HCT116 (cell line): ENCODE measurements at regions not wholly inside any gene's neighbourhood (a gene's known extent, or its start where the extent isn't known, plus 50 kb on each side); places are given as distances from the start of the nearest gene placed in this dataset.

Source experiments
- ATAC-seq: fragments of 200-7000 bp; cut with Tn5 transposase; 2 replicates; pipeline ENCODE4 v1.9.1; 2020; ENCODE audit warnings: mild to moderate bottlenecking, moderate library complexity
- BruUV-seq: library from RNA; stranded (reverse); fragments of 400-500 nt; replicated peaks from 2 replicates; lab custom pipeline; 2021; lab: Mats Ljungman, UMichigan
- CTCF ChIA-PET: fragments of 300-600 bp; sonication (Branson Sonifier 250); formaldehyde crosslinking; loops from one replicate; lab custom pipeline; 2021; ENCODE audit warnings: antibody characterized with exemption; lab: Charles Lee
- POLR2A ChIA-PET: fragments of 300-600, 350-600 bp; sonication (Branson Sonifier 250); formaldehyde crosslinking; loops from one replicate; lab custom pipeline; 2021; ENCODE audit warnings: antibody characterized with exemption; lab: Charles Lee
- RAD21 ChIA-PET, 2 experiments: fragments of 300-600 bp; sonication (Branson Sonifier 250); formaldehyde crosslinking; loops; one replicate each; lab custom pipeline; 2023; ENCODE audit warnings: low total read pairs in 2 of 2; ENCODE audit not compliant: uncharacterized antibody in 2 of 2, unreplicated experiment in 2 of 2, low non-redundant PET in 1 of 2; lab: Charles Lee
- DNase-seq: peaks from one replicate; pipeline ENCODE4 v3.0.0-alpha.2; 2010; ENCODE audit warnings: low read depth, low spot score
- H2AFZ ChIP-seq: fragments of 200-600 bp; shearing (Covaris generic), sonication (generic); 2 replicates; pipeline ENCODE4 v1.6.1; 2017; ENCODE audit warnings: low read depth, mixed run types, mixed read lengths, antibody characterized with exemption, low read length; ENCODE audit not compliant: poor library complexity, severe bottlenecking
- H3K27ac ChIP-seq: 2 replicates; pipeline ENCODE4 v1.5.1; 2012; ENCODE audit warnings: low read depth, low read length
- H3K27me3 ChIP-seq: fragments of 200-600 bp; sonication (generic); 2 replicates; pipeline ENCODE4 v1.6.1; 2016; ENCODE audit warnings: mixed run types, low read length, mixed read lengths; ENCODE audit not compliant: insufficient read depth
- H3K36me3 ChIP-seq, 2 experiments: fragments of 200-500 bp in 1 of 2; fragments of 200-600 bp in 1 of 2; sonication (Bioruptor generic) in 1 of 2; sonication (generic) in 1 of 2; 2 replicates each; pipeline versions ENCODE4 v1.5.1 to v1.6.1; 2014 to 2016; ENCODE audit warnings: low read length in 2 of 2, inconsistent platforms in 1 of 2, mixed read lengths in 1 of 2, mixed run types in 1 of 2; ENCODE audit not compliant: insufficient read depth in 2 of 2, control insufficient read depth in 1 of 2
- H3K4me1 ChIP-seq, 2 experiments: fragments of 200-600 bp in 1 of 2; sonication (generic) in 1 of 2; 2 replicates each; pipeline versions ENCODE4 v1.5.1 to v1.6.1; 2012 to 2017; ENCODE audit warnings: low read length in 2 of 2, inconsistent platforms in 1 of 2, mild to moderate bottlenecking in 1 of 2, mixed read lengths in 1 of 2, mixed run types in 1 of 2, moderate library complexity in 1 of 2; ENCODE audit not compliant: insufficient read depth in 2 of 2, control insufficient read depth in 1 of 2
- H3K4me2 ChIP-seq: fragments of 200-600 bp; sonication (generic); 2 replicates; pipeline ENCODE4 v1.6.1; 2017; ENCODE audit warnings: mixed run types, low read length, mixed read lengths
- H3K4me3 ChIP-seq, 2 experiments: fragments of 200-600 bp in 1 of 2; sonication (generic) in 1 of 2; replicated peaks in 1 of 2; 2 replicates each; pipeline ENCODE4 v1.5.1; 2011 to 2016; ENCODE audit warnings: low read length in 2 of 2, control low read depth in 1 of 2, low read depth in 1 of 2, mild to moderate bottlenecking in 1 of 2, mixed read lengths in 1 of 2, mixed run types in 1 of 2
- H3K79me2 ChIP-seq: fragments of 200-600 bp; sonication (generic); 2 replicates; pipeline ENCODE4 v1.6.1; 2017; ENCODE audit warnings: mild to moderate bottlenecking, mixed run types, low read length, moderate library complexity, mixed read lengths; ENCODE audit not compliant: insufficient read depth
- H3K9ac ChIP-seq: fragments of 200-600 bp; sonication (generic); 2 replicates; pipeline ENCODE4 v1.6.1; 2016; ENCODE audit warnings: low read length, mixed read lengths
- H3K9me2 ChIP-seq: fragments of 200-600 bp; sonication (generic), shearing (Covaris generic); 2 replicates; pipeline ENCODE4 v1.6.1; 2017; ENCODE audit warnings: mixed run types, mild to moderate bottlenecking, moderate library complexity; ENCODE audit not compliant: insufficient read depth
- H3K9me3 ChIP-seq, 2 experiments: fragments of 200-500 bp in 1 of 2; fragments of 200-600 bp in 1 of 2; sonication (Bioruptor generic) in 1 of 2; sonication (generic) in 1 of 2; 2 replicates each; pipeline ENCODE4 v1.6.1; 2014 to 2017; ENCODE audit warnings: low read length in 2 of 2, mixed read lengths in 2 of 2, inconsistent platforms in 1 of 2, low read depth in 1 of 2, mild to moderate bottlenecking in 1 of 2, mixed run types in 1 of 2, moderate library complexity in 1 of 2; ENCODE audit not compliant: control insufficient read depth in 1 of 2, insufficient read depth in 1 of 2
- H4K20me1 ChIP-seq: fragments of 200-600 bp; sonication (generic), shearing (Covaris generic); 2 replicates; pipeline ENCODE4 v1.6.1; 2017; ENCODE audit warnings: mixed run types, mild to moderate bottlenecking, moderate library complexity; ENCODE audit not compliant: insufficient read depth
- CEBPB ChIP-seq: IDR thresholded peaks from 2 replicates; pipeline ENCODE4 v1.6.1; 2012; ENCODE audit warnings: low read depth
- EGR1 ChIP-seq: IDR thresholded peaks from 2 replicates; pipeline ENCODE4 v1.6.1; 2012; ENCODE audit warnings: low read depth
- EZH2 ChIP-seq: fragments of 200-600 bp; sonication (generic); IDR thresholded peaks from 2 replicates; pipeline ENCODE4 v1.6.1; 2017; ENCODE audit warnings: antibody characterized with exemption, mixed run types
- EZH2phosphoT487 ChIP-seq: fragments of 200-600 bp; IDR thresholded peaks from 2 replicates; pipeline ENCODE4 v1.6.1; 2018; ENCODE audit warnings: antibody characterized with exemption, borderline replicate concordance
- JUND ChIP-seq: IDR thresholded peaks from 2 replicates; pipeline ENCODE4 v1.6.1; 2012
- SIN3A ChIP-seq: IDR thresholded peaks from 2 replicates; pipeline ENCODE4 v1.6.1; 2012; ENCODE audit warnings: low read depth
- SRF ChIP-seq: IDR thresholded peaks from 2 replicates; pipeline ENCODE4 v1.6.1; 2012; ENCODE audit warnings: low read depth
- YY1 ChIP-seq: IDR thresholded peaks from 2 replicates; pipeline ENCODE4 v1.6.1; 2011; ENCODE audit warnings: low read length, low read depth, moderate library complexity, mild to moderate bottlenecking; ENCODE audit not compliant: insufficient replicate concordance; ENCODE audit errors: extremely low read depth
- ZNF274 ChIP-seq: fragments of 200-500 bp; sonication (Bioruptor generic); IDR thresholded peaks from 2 replicates; pipeline ENCODE4 v1.6.1; 2014; ENCODE audit warnings: mild to moderate bottlenecking, low read depth, low read length, inconsistent platforms
- intact Hi-C: fragments of 100-400 bp; cut with micrococcal nuclease; formaldehyde crosslinking; loops from 2 replicates; pipeline ENCODE4 v1.10.0; 2022
- TF ChIP-seq, protein P1 (sequence below): IDR thresholded peaks from 2 replicates; pipeline ENCODE4 v1.6.1; 2012; ENCODE audit warnings: low read depth
- TF ChIP-seq, protein P2 (sequence below): IDR thresholded peaks from 2 replicates; pipeline ENCODE4 v1.6.1; 2012
- TF ChIP-seq, protein P3 (sequence below): IDR thresholded peaks from 2 replicates; pipeline ENCODE4 v1.6.1; 2012

DNA sequence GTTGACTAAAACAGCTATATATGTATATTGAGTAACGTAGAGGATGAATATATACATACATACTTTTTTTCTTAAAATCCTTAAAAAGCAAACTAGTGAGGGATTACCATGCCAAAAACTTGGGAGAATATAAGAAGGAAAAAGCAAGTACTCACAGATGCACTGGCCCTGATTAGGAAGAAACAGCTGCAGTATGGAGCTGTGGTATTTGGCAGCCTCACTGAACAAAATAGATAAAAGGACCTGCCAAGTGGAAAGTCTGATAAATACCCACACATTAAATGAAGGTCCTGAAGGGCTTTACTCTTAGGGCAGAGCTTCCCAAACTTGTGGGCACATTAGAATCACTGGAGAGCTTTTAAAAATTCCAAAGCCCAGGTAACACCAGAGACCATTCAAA is 80.6 kb downstream of the FEM1C start:
- Histone ChIP-seq H3K79me2 (no peaks in the 10 kb centered on the region), H3K9me2 (no peaks in the 10 kb centered on the region; the same call in 1 of the 2 replicates), H4K20me1 (no peaks in the 10 kb centered on the region), H3K27ac (no peak overlapping the region), H3K4me1 (peaks cover 25 to 81% of the 10 kb centered on the region in 2 experiments), H3K4me3 (no peak overlapping the region), H3K9ac (peak overlapping the region; percentile 33), H3K27me3 (no peaks in the 10 kb centered on the region), H3K4me2 (peak overlapping the region; percentile 26), H3K36me3 (no peaks in the 10 kb centered on the region), H3K9me3 (no peaks in the 10 kb centered on the region), H2AFZ (peak overlapping the region; percentile 65)
- BruUV-seq, result no TSS peak
- POLR2A ChIA-PET, result no interaction called here
- intact Hi-C loops, result loop anchor here (5.0 kb wide), 2 partner anchors 68 to 82 kb away; no protein-coding TSS in a partner anchor
- RAD21 ChIA-PET, result no interaction called here
- no peak for ATAC-seq
- TF ChIP-seq, protein P1, sequence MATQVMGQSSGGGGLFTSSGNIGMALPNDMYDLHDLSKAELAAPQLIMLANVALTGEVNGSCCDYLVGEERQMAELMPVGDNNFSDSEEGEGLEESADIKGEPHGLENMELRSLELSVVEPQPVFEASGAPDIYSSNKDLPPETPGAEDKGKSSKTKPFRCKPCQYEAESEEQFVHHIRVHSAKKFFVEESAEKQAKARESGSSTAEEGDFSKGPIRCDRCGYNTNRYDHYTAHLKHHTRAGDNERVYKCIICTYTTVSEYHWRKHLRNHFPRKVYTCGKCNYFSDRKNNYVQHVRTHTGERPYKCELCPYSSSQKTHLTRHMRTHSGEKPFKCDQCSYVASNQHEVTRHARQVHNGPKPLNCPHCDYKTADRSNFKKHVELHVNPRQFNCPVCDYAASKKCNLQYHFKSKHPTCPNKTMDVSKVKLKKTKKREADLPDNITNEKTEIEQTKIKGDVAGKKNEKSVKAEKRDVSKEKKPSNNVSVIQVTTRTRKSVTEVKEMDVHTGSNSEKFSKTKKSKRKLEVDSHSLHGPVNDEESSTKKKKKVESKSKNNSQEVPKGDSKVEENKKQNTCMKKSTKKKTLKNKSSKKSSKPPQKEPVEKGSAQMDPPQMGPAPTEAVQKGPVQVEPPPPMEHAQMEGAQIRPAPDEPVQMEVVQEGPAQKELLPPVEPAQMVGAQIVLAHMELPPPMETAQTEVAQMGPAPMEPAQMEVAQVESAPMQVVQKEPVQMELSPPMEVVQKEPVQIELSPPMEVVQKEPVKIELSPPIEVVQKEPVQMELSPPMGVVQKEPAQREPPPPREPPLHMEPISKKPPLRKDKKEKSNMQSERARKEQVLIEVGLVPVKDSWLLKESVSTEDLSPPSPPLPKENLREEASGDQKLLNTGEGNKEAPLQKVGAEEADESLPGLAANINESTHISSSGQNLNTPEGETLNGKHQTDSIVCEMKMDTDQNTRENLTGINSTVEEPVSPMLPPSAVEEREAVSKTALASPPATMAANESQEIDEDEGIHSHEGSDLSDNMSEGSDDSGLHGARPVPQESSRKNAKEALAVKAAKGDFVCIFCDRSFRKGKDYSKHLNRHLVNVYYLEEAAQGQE, result no peak
- DNase-seq, result no peak
- CTCF ChIA-PET, result no interaction called here

DNA sequence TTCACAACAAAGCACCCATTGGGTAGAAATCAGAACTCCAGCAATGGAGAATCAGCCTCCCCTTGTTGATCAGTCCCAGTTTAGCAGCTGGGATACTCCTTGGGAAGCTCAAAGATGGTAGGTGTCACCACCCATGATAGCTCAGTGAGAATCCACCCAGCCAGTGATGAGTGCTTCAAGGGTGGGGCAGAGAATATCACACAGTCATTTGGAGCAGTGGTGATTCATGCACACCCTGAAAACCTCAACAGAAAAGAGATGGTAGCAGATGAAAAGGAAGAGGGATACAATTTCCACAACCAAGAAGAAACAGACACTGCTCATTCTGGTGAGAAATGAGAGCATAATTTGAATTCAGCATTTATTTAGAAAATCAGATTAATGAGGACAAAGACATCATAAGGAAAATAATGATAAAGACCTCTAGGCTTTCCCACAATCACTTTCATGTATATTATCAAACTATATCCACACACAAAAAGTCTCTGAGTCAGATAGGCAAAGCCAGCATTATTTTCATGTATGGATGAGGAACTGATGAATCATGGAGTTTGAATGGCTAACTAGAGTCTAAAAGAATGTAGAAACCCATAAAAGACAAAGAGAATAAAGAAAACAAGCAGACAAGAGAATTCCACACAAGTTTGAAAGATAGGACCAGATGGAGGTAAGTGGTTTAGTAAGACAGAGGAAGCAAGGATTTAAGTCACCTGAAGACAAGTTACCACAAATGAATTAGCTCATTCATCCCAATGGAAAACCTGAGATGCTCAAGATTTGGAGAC is 82.9 kb downstream of the FEM1C start:
- intact Hi-C loops, result loop anchor here (5.0 kb wide), 2 partner anchors 71 to 79 kb away; no protein-coding TSS in a partner anchor
- H3K9me2 ChIP-seq, result no peaks in the 10 kb centered on the region
- peak overlapping the region; percentile 73 for H3K27ac ChIP-seq
- no peaks in the 10 kb centered on the region for H3K27me3 ChIP-seq
- BruUV-seq, result no TSS peak
- ATAC-seq (peak; percentile 78), DNase-seq (peak; percentile 89)
- H4K20me1 ChIP-seq, result no peaks in the 10 kb centered on the region
- H3K79me2 ChIP-seq, result no peaks in the 10 kb centered on the region
- H3K36me3 ChIP-seq, result no peaks in the 10 kb centered on the region
- POLR2A ChIA-PET, result interaction anchor here (0.6 to 1.4 kb wide), 6 partner anchors 10 to 112 kb away, joined by 3 to 4 read pairs (median 3); no protein-coding TSS in a partner anchor
- CTCF ChIA-PET, result interaction anchor here (1.1 to 1.2 kb wide), 2 partner anchors 84 to 112 kb away, joined by 3 to 5 read pairs; no protein-coding TSS in a partner anchor
- H3K4me3 ChIP-seq, result peak overlapping the region in 1 of 2 experiments; percentile 27; a peak in 2 of 4 replicates
- no peaks in the 10 kb centered on the region for H3K9me3 ChIP-seq
- H3K4me1 ChIP-seq, result peaks cover 25 to 99% of the 10 kb centered on the region in 2 experiments
- peak overlapping the region; percentile 71 for H3K4me2 ChIP-seq
- no peak overlapping the region for H2AFZ ChIP-seq
- RAD21 ChIA-PET, result no interaction called here
- peak overlapping the region; percentile 50 for H3K9ac ChIP-seq
- TF ChIP-seq YY1 (peak; percentile 65), JUND (peak; percentile 79), SRF (peak; percentile 15; the same call in 1 of the 2 replicates), CEBPB (peak; percentile 70), EGR1 (no peak; the same call in 1 of the 2 replicates), ZNF274 (no peak), SIN3A (peak; percentile 51), EZH2phosphoT487 (no peak), EZH2 (no peak)
- TF ChIP-seq, protein P2, sequence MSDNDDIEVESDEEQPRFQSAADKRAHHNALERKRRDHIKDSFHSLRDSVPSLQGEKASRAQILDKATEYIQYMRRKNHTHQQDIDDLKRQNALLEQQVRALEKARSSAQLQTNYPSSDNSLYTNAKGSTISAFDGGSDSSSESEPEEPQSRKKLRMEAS, result no peak
- TF ChIP-seq, protein P3, sequence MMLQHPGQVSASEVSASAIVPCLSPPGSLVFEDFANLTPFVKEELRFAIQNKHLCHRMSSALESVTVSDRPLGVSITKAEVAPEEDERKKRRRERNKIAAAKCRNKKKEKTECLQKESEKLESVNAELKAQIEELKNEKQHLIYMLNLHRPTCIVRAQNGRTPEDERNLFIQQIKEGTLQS, result no peak
